Activated naive CD4-positive, alpha-beta T cell treated with anti-CD3 and anti-CD28 coated beads, Interleukin-2, amount 10 ng/mL, durations not matched to agents 7 days and 5 days (primary cell): ENCODE measurements at regions not wholly inside any gene's neighbourhood (a gene's known extent, or its start where the extent isn't known, plus 50 kb on each side); places are given as distances from the start of the nearest gene placed in this dataset.

Source experiments
- CTCF ChIA-PET: fragments of 350-600 bp; sonication (Branson Sonifier 250); formaldehyde crosslinking; loops from one replicate; lab custom pipeline; 2021; ENCODE audit warnings: antibody characterized with exemption; lab: Charles Lee
- DNase-seq: peaks from one replicate; pipeline ENCODE4 v3.0.0-alpha.2; 2020
- H3K27ac Mint-ChIP-seq: one replicate; pipeline ENCODE4 v1.8.0; 2021; ENCODE audit warnings: mild to moderate bottlenecking, moderate library complexity, mixed read lengths
- H3K27me3 Mint-ChIP-seq: one replicate; pipeline ENCODE4 v1.8.0; 2021; ENCODE audit warnings: mild to moderate bottlenecking, mixed read lengths
- H3K36me3 Mint-ChIP-seq: one replicate; pipeline ENCODE4 v1.8.0; 2021; ENCODE audit warnings: mixed read lengths
- H3K4me1 Mint-ChIP-seq: one replicate; pipeline ENCODE4 v1.8.0; 2021; ENCODE audit warnings: mixed read lengths
- H3K4me3 Mint-ChIP-seq: one replicate; pipeline ENCODE4 v1.8.0; 2021; ENCODE audit warnings: mild to moderate bottlenecking, moderate library complexity, mixed read lengths
- H3K9me3 Mint-ChIP-seq: one replicate; pipeline ENCODE4 v1.8.0; 2021; ENCODE audit warnings: mixed read lengths

- no peak for DNase-seq
- Mint-ChIP-seq H3K4me3 (no peak overlapping the region), H3K27me3 (peaks cover 9% of the 10 kb centered on the region), H3K36me3 (no peaks in the 10 kb centered on the region), H3K27ac (no peak overlapping the region), H3K9me3 (no peaks in the 10 kb centered on the region), H3K4me1 (no peaks in the 10 kb centered on the region)
- CTCF ChIA-PET = interaction anchor here (1.8 kb wide), 1 partner anchor 13 kb away, joined by 4 read pairs; no protein-coding TSS in a partner anchor
Observed at GRCh38 chr19:34109596-34109995, 62.7 kb upstream of the LSM14A start.

DNA sequence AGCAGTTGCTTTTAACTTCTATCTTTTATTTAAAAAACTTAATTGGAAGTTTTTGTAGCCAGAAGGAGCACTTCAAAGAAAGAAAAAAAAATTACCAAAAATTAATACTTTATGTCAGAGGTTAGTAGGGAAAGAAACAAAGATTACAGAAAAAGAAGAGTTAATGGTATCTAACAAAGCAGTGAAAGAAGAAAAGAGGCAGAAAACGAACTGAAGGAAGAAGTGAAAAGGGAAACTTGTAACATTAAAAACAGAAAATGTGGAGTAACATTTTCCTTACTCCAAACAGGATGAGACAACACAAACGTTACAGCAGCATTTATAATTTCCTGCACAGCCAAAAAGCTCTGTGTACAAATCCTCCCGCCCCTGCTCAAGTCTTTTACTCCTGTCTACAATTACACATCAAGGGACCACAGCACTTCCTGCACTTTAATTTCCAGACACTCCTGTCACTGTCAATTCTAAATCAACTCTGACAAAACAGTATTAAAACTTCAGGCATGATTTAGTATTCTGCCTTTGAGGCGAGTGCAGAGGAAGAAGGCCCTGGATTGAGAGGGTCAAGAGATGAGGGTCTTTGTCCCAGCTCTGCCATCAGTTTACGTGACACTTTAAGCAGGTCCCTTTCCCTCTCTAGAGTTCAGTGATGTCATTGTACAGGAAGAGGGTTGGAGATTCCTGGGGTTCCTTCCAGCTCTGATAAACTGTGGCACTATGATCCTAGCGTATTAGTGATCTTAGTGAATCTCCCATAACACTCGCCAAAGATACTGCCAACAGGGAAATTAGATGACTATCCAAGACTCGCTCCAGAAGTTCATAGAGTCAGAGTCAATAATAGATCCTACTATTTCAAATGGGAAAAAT lies 53.2 kb upstream of the LSM14A start:
- no peak overlapping the region for H3K27ac Mint-ChIP-seq
- H3K4me3 Mint-ChIP-seq = no peak overlapping the region
- no peaks in the 10 kb centered on the region for H3K9me3 Mint-ChIP-seq
- CTCF ChIA-PET = interaction anchor here (0.9 to 2.3 kb wide), 7 partner anchors 16 to 227 kb away, joined by 3 to 7 read pairs (median 4); no protein-coding TSS in a partner anchor
- H3K4me1 Mint-ChIP-seq = peaks cover 12% of the 10 kb centered on the region
- DNase-seq = peak; percentile 23
- peaks cover 22% of the 10 kb centered on the region for H3K27me3 Mint-ChIP-seq
- H3K36me3 Mint-ChIP-seq = no peaks in the 10 kb centered on the region

DNA sequence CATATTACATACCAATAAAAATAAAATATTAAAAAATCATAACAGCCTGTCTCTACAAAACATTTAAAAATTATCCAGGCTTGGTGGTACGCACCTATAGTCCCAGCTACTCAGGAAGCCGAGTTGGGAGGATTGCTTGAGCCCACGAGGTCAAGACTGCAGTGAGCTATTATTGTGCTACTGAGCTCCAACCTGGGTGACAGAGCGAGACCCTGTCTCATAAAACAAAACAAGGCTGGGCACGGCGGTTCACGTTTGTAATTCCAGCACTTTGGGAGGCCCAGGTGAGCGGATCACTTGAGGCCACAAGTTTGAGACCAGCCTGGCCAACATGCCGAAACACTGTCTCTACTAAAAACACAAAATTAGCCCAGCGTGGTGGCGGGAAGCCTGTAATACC lies 52.2 kb upstream of the LSM14A start:
- Mint-ChIP-seq H3K36me3 (no peaks in the 10 kb centered on the region), H3K4me1 (peaks cover 12% of the 10 kb centered on the region), H3K4me3 (no peak overlapping the region), H3K9me3 (no peaks in the 10 kb centered on the region), H3K27ac (no peak overlapping the region), H3K27me3 (peaks cover 22% of the 10 kb centered on the region)
- CTCF ChIA-PET = interaction anchor here (0.9 to 2.3 kb wide), 9 partner anchors 9 to 226 kb away, joined by 3 to 5 read pairs (median 4); no protein-coding TSS in a partner anchor
- no peak for DNase-seq

- DNase-seq = peak; percentile 72
- CTCF ChIA-PET = interaction anchor here (0.7 to 2.3 kb wide), 9 partner anchors 9 to 232 kb away, joined by 3 to 10 read pairs (median 4); no protein-coding TSS in a partner anchor
Observed at GRCh38 chr19:34120846-34121639, 51.3 kb upstream of the LSM14A start.

More at GRCh38 chr19:34120846-34121639, 51.3 kb upstream of the LSM14A start:
- Mint-ChIP-seq H3K27me3 (peaks cover 22% of the 10 kb centered on the region), H3K4me3 (no peak overlapping the region), H3K4me1 (peaks cover 12% of the 10 kb centered on the region), H3K36me3 (no peaks in the 10 kb centered on the region), H3K9me3 (no peaks in the 10 kb centered on the region), H3K27ac (no peak overlapping the region)
